Transverse colon (tissue), 4 donors: ENCODE measurements at regions not wholly inside any gene's neighbourhood (a gene's known extent, or its start where the extent isn't known, plus 50 kb on each side); places are given as distances from the start of the nearest gene placed in this dataset.

Experiments used
- EP300 ChIP-seq: sonication (generic); formaldehyde crosslinking; IDR thresholded peaks from one replicate; pipeline ENCODE4 v1.6.1; 2017; ENCODE audit warnings: antibody characterized with exemption, low read depth
- POLR2A ChIP-seq: fragments of 450-650 bp; IDR thresholded peaks from one replicate; pipeline ENCODE4 v1.6.1; 2016; ENCODE audit warnings: antibody characterized with exemption, mild to moderate bottlenecking, moderate library complexity
- POLR2AphosphoS5 ChIP-seq, 3 donors: sonication (generic); formaldehyde crosslinking; IDR thresholded peaks; one replicate each; pipeline ENCODE4 v1.6.1; 2016; ENCODE audit warnings: antibody characterized with exemption in 3 of 3
- TF ChIP-seq, protein P1 (sequence below), 5 experiments: fragments of 200-600 bp in 3 of 5; fragments of 450-650 bp in 2 of 5; sonication (generic) in 3 of 5; IDR thresholded peaks; 1 replicate in 2 of 5; 2 replicates in 3 of 5; pipeline ENCODE4 v1.5.1; 2016 to 2017; ENCODE audit warnings: antibody characterized with exemption in 5 of 5, inconsistent platforms in 3 of 5, mild to moderate bottlenecking in 2 of 5, moderate library complexity in 1 of 5

DNA sequence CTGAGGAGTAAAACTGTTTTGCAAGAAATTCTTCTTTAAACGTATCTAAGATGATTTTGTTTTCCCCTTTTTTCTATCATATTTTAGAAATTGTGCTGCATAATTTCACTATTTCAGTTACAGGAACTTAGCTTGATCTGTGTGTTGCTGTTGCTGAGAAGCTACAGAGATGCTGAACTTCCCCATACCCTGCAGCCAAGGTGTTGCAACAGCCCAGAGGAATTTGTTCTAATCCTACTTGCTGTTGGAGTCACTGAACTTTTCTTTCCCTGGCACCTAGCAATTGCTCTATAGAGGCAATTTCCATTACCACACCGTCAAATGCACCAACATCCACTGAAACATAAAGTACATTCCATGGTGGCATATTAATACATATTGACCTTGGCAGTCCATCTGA, 617.8 kb upstream of the AMELY start:
- no peak for TF ChIP-seq POLR2AphosphoS5 (IDR thresholded peaks at IDR 0.05)
- TF ChIP-seq EP300: no peak
- TF ChIP-seq, protein P1, sequence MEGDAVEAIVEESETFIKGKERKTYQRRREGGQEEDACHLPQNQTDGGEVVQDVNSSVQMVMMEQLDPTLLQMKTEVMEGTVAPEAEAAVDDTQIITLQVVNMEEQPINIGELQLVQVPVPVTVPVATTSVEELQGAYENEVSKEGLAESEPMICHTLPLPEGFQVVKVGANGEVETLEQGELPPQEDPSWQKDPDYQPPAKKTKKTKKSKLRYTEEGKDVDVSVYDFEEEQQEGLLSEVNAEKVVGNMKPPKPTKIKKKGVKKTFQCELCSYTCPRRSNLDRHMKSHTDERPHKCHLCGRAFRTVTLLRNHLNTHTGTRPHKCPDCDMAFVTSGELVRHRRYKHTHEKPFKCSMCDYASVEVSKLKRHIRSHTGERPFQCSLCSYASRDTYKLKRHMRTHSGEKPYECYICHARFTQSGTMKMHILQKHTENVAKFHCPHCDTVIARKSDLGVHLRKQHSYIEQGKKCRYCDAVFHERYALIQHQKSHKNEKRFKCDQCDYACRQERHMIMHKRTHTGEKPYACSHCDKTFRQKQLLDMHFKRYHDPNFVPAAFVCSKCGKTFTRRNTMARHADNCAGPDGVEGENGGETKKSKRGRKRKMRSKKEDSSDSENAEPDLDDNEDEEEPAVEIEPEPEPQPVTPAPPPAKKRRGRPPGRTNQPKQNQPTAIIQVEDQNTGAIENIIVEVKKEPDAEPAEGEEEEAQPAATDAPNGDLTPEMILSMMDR (IDR thresholded peaks at IDR 0.05): no peak
- no peak for TF ChIP-seq POLR2A
